IMR-90 (cell line): ENCODE measurements at regions not wholly inside any gene's neighbourhood (a gene's known extent, or its start where the extent isn't known, plus 50 kb on each side); places are given as distances from the start of the nearest gene placed in this dataset.

ENCODE experiments used
- ATAC-seq: fragments of 200-7000 bp; cut with Tn5 transposase; 2 replicates; pipeline ENCODE4 v1.9.1; 2020; ENCODE audit warnings: low read depth, mild to moderate bottlenecking, moderate library complexity
- BruUV-seq: library from RNA; stranded (reverse); fragments of 400-500 nt; replicated peaks from 2 replicates; lab custom pipeline; 2021; lab: Mats Ljungman, UMichigan
- CTCF ChIA-PET: fragments of 300-600 bp; formaldehyde crosslinking; extraction: SDS; loops from one replicate; lab custom pipeline; 2021; ENCODE audit warnings: antibody characterized with exemption; lab: Yijun Ruan, JAX
- POLR2A ChIA-PET: fragments of 300-600 bp; sonication (Branson Sonifier 250); formaldehyde crosslinking; loops from one replicate; lab custom pipeline; 2022; ENCODE audit warnings: antibody characterized with exemption; ENCODE audit not compliant: unreplicated experiment; lab: Charles Lee
- DNase-seq: peaks from one replicate; pipeline ENCODE4 v3.0.0; 2013
- H2AFZ ChIP-seq: replicated peaks from 2 replicates; pipeline ENCODE3; 2013; ENCODE audit warnings: low read length, mild to moderate bottlenecking; ENCODE audit not compliant: poor library complexity
- H2AK5ac ChIP-seq: 2 replicates; pipeline ENCODE4 v1.6.1; 2013; ENCODE audit warnings: low read depth, low read length, inconsistent platforms
- H2AK9ac ChIP-seq: replicated peaks from 2 replicates; pipeline ENCODE3; 2013; ENCODE audit warnings: mild to moderate bottlenecking, low read depth, low read length, moderate library complexity; ENCODE audit not compliant: poor library complexity
- H2BK120ac ChIP-seq: 2 replicates; pipeline ENCODE4 v1.6.1; 2013; ENCODE audit warnings: low read depth, low read length, inconsistent platforms
- H2BK15ac ChIP-seq: 3 replicates; pipeline ENCODE4 v1.6.1; 2013; ENCODE audit warnings: low read depth, low read length, inconsistent platforms
- H2BK20ac ChIP-seq: 2 replicates; pipeline ENCODE4 v1.6.1; 2013; ENCODE audit warnings: low read depth, mild to moderate bottlenecking, inconsistent platforms, low read length, moderate library complexity
- H2BK5ac ChIP-seq: 2 replicates; pipeline ENCODE4 v1.6.1; 2013; ENCODE audit warnings: mild to moderate bottlenecking, low read depth, low read length, inconsistent platforms; ENCODE audit not compliant: poor library complexity, severe bottlenecking
- H3K14ac ChIP-seq: replicated peaks from 2 replicates; pipeline ENCODE4 v1.6.1; 2013; ENCODE audit warnings: low read depth, low read length, inconsistent platforms
- H3K18ac ChIP-seq: 2 replicates; pipeline ENCODE4 v1.6.1; 2013; ENCODE audit warnings: low read depth, low read length, control low read depth
- H3K23ac ChIP-seq: 2 replicates; pipeline ENCODE4 v1.6.1; 2013; ENCODE audit warnings: low read depth, low read length, inconsistent platforms
- H3K27ac ChIP-seq: 2 replicates; pipeline ENCODE4 v1.5.1; 2013; ENCODE audit warnings: mild to moderate bottlenecking, control low read depth, low read length; ENCODE audit not compliant: insufficient read depth
- H3K27me3 ChIP-seq: 2 replicates; pipeline ENCODE4 v1.6.1; 2013; ENCODE audit warnings: low read length; ENCODE audit not compliant: control insufficient read depth, insufficient read depth
- H3K36me3 ChIP-seq: 2 replicates; pipeline ENCODE4 v1.6.1; 2013; ENCODE audit warnings: low read length, mixed read lengths; ENCODE audit not compliant: control insufficient read depth, insufficient read depth
- H3K4ac ChIP-seq: 2 replicates; pipeline ENCODE4 v1.6.1; 2013; ENCODE audit warnings: low read depth, low read length, inconsistent platforms
- H3K4me1 ChIP-seq: 2 replicates; pipeline ENCODE4 v1.6.1; 2013; ENCODE audit warnings: low read length, mixed read lengths; ENCODE audit not compliant: control insufficient read depth, insufficient read depth
- H3K4me2 ChIP-seq: 2 replicates; pipeline ENCODE4 v1.6.1; 2013; ENCODE audit warnings: low read depth, mild to moderate bottlenecking, control low read depth, low read length, moderate library complexity
- H3K4me3 ChIP-seq: 2 replicates; pipeline ENCODE4 v1.5.1; 2013; ENCODE audit warnings: low read depth, mild to moderate bottlenecking, control low read depth, low read length, moderate library complexity; ENCODE audit not compliant: insufficient read depth
- H3K56ac ChIP-seq: 2 replicates; pipeline ENCODE4 v1.6.1; 2013; ENCODE audit warnings: low read length, inconsistent platforms; ENCODE audit not compliant: insufficient read depth; ENCODE audit errors: extremely low read depth
- H3K79me1 ChIP-seq, 2 experiments: 2 replicates each; pipeline ENCODE4 v1.6.1; 2013; ENCODE audit warnings: low read length in 2 of 2, inconsistent platforms in 1 of 2, low read depth in 1 of 2
- H3K9ac ChIP-seq: 2 replicates; pipeline ENCODE4 v1.6.1; 2013; ENCODE audit warnings: low read depth, low read length, control low read depth
- H3K9me1 ChIP-seq: 2 replicates; pipeline ENCODE4 v1.6.1; 2013; ENCODE audit warnings: low read length, inconsistent platforms; ENCODE audit not compliant: insufficient read depth
- H3K9me3 ChIP-seq: 2 replicates; pipeline ENCODE4 v1.6.1; 2013; ENCODE audit warnings: low read length; ENCODE audit not compliant: control insufficient read depth, insufficient read depth
- H4K20me1 ChIP-seq: 2 replicates; pipeline ENCODE4 v1.6.1; 2013; ENCODE audit warnings: low read length, inconsistent platforms; ENCODE audit not compliant: insufficient read depth
- H4K5ac ChIP-seq: 2 replicates; pipeline ENCODE4 v1.6.1; 2013; ENCODE audit warnings: mild to moderate bottlenecking, low read depth, low read length, control low read depth
- H4K8ac ChIP-seq, 2 experiments: 2 replicates each; pipeline ENCODE4 v1.6.1; 2013; ENCODE audit warnings: low read depth in 2 of 2, low read length in 2 of 2, control low read depth in 1 of 2, inconsistent platforms in 1 of 2
- H4K91ac ChIP-seq: 2 replicates; pipeline ENCODE4 v1.6.1; 2013; ENCODE audit warnings: low read depth, low read length, inconsistent platforms; ENCODE audit not compliant: insufficient read depth
- CHD1 ChIP-seq: IDR thresholded peaks from 2 replicates; pipeline ENCODE4 v1.6.1; 2012; ENCODE audit warnings: low read depth, low read length, improper control_type of control experiment
- FOS ChIP-seq: fragments of 150-350 bp; IDR thresholded peaks from 2 replicates; pipeline ENCODE4 v1.6.1; 2016; ENCODE audit warnings: low read depth, low read length
- MAFK ChIP-seq: IDR thresholded peaks from 2 replicates; pipeline ENCODE4 v1.6.1; 2012; ENCODE audit warnings: low read depth, low read length, improper control_type of control experiment
- MAZ ChIP-seq: IDR thresholded peaks from 2 replicates; pipeline ENCODE4 v1.6.1; 2012; ENCODE audit warnings: low read depth, mild to moderate bottlenecking, low read length, improper control_type of control experiment, moderate library complexity, borderline replicate concordance
- MXI1 ChIP-seq: IDR thresholded peaks from 2 replicates; pipeline ENCODE4 v1.6.1; 2012; ENCODE audit warnings: low read depth, mild to moderate bottlenecking, low read length, moderate library complexity, borderline replicate concordance
- NFE2L2 ChIP-seq: fragments of 150-350 bp; IDR thresholded peaks from 2 replicates; pipeline ENCODE4 v1.6.1; 2016; ENCODE audit warnings: low read depth, mild to moderate bottlenecking, low read length
- POLR2A ChIP-seq: IDR thresholded peaks from 2 replicates; pipeline ENCODE4 v1.6.1; 2012; ENCODE audit warnings: mild to moderate bottlenecking, low read depth, low read length
- RFX5 ChIP-seq: IDR thresholded peaks from 2 replicates; pipeline ENCODE4 v1.8.0; 2012; ENCODE audit warnings: low read depth, mild to moderate bottlenecking, low read length, moderate library complexity
- SMC3 ChIP-seq: fragments of 150-350 bp; IDR thresholded peaks from 2 replicates; pipeline ENCODE4 v1.6.1; 2016; ENCODE audit warnings: low read depth, mild to moderate bottlenecking, antibody characterized with exemption, low read length, moderate library complexity
- WGBS, 2 experiments: methylation state at CpG; one replicate each; pipeline versions ENCODE4 v1.1.5 to v1.1.7; 2013; ENCODE audit warnings: missing lambda C conversion rate in 2 of 2; ENCODE audit not compliant: insufficient read length in 1 of 2; ENCODE audit errors: extremely low coverage in 2 of 2; 5-methylcytosine and 5-hydroxymethylcytosine counted together
- dilution Hi-C: fragments of 300-500 bp; cut with HindIII; formaldehyde crosslinking; loops from one replicate; pipeline ENCODE4 v1.14.3; 2018; ENCODE audit warnings: low sequenced_read_pairs; ENCODE audit not compliant: unreplicated experiment
- in situ Hi-C: fragments of 300-500 bp; cut with MboI; formaldehyde crosslinking; loops from 3 replicates; pipeline ENCODE4 v1.14.3; 2019; ENCODE audit warnings: low sequenced_read_pairs, inconsistent platforms, mixed read lengths
- intact Hi-C: fragments of 100-400 bp; cut with micrococcal nuclease; formaldehyde crosslinking; loops from 2 replicates; pipeline ENCODE4 v1.10.0; 2022

DNA sequence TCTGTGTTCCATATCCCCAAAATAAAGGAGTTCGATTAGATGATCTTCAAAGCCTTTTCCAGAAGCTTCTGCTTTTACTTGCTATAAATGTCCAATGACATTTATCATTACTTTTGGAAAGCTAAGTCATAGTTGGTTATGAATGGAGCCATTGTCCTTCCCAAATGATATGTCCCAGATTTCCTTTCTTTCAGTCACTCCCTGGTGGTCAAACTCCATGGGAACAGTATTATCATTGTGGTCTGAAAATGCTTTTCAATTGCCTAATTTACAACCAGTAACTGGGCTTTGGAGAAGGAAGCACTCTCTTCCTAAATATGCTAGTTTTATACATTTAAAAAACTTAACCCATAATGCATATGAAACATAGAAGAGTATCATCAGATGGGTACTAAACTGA, 571.5 kb upstream of the AMOT start:
- no peak for ATAC-seq
- no peak overlapping the region for H4K8ac ChIP-seq
- no peak for TF ChIP-seq CHD1
- no peak for TF ChIP-seq NFE2L2
- TF ChIP-seq MAFK = no peak
- TF ChIP-seq MAZ = no peak
- no peak for TF ChIP-seq RFX5
- no peak for TF ChIP-seq MXI1
- no peak for TF ChIP-seq POLR2A
- no peak for TF ChIP-seq FOS
- TF ChIP-seq SMC3 = no peak
- no peaks in the 10 kb centered on the region for H3K9me3 ChIP-seq
- no peak overlapping the region for H3K4ac ChIP-seq
- dilution Hi-C loops = no loop called here
- H2AFZ ChIP-seq = no peak overlapping the region
- H3K23ac ChIP-seq = no peak overlapping the region
- WGBS, 2 experiments = no CpG with 5 or more reads among the region's 1 CpG
- H3K4me1 ChIP-seq = no peaks in the 10 kb centered on the region
- no peaks in the 10 kb centered on the region for H3K9me1 ChIP-seq
- no peak overlapping the region for H3K14ac ChIP-seq
- DNase-seq = no peak
- no peak overlapping the region for H3K4me2 ChIP-seq
- H4K20me1 ChIP-seq = no peaks in the 10 kb centered on the region
- H2BK20ac ChIP-seq = no peak overlapping the region
- no peak overlapping the region for H2BK120ac ChIP-seq
- no peak overlapping the region for H2BK5ac ChIP-seq
- in situ Hi-C loops = no loop called here
- no peak overlapping the region for H2BK15ac ChIP-seq
- H2AK5ac ChIP-seq = no peak overlapping the region
- H3K9ac ChIP-seq = no peak overlapping the region
- H3K18ac ChIP-seq = no peak overlapping the region
- H4K91ac ChIP-seq = no peak overlapping the region
- no peak overlapping the region for H2AK9ac ChIP-seq
- H3K4me3 ChIP-seq = no peak overlapping the region
- H3K79me1 ChIP-seq = no peaks in the 10 kb centered on the region
- H3K36me3 ChIP-seq = no peaks in the 10 kb centered on the region
- H4K5ac ChIP-seq = no peak overlapping the region
- peaks cover 2% of the 10 kb centered on the region; the same call in 1 of the 2 replicates for H3K27me3 ChIP-seq
- ChIA-PET POLR2A (no interaction called here), CTCF (no interaction called here)
- H3K56ac ChIP-seq = no peak overlapping the region
- no peak overlapping the region for H3K27ac ChIP-seq
- no TSS peak for BruUV-seq
- intact Hi-C loops = no loop called here
